Fibroblast of the aortic adventitia (primary cell): ENCODE measurements at regions not wholly inside any gene's neighbourhood (a gene's known extent, or its start where the extent isn't known, plus 50 kb on each side); places are given as distances from the start of the nearest gene placed in this dataset.

Experiments used
- DNase-seq: peaks from one replicate; pipeline ENCODE4 v3.0.0-alpha.2; 2010; ENCODE audit warnings: low read depth
- H3K4me3 ChIP-seq: 2 replicates; pipeline ENCODE4 v1.5.1; 2011; ENCODE audit warnings: low read depth, mild to moderate bottlenecking, control low read depth, low read length, moderate library complexity
- CTCF ChIP-seq: IDR thresholded peaks from 2 replicates; pipeline ENCODE4 v1.5.1; 2011; ENCODE audit warnings: mild to moderate bottlenecking, low read length, control low read depth, inconsistent platforms; ENCODE audit not compliant: insufficient read depth

- no peak for TF ChIP-seq CTCF
- H3K4me3 ChIP-seq = no peak overlapping the region
- no peak for DNase-seq
These were observed 210.0 kb downstream of the IRS2 start for GRCh38 chr13:109576331-109576813.

GRCh38 chr13:109575821-109576220, 210.6 kb downstream of the IRS2 start:
- no peak for DNase-seq
- TF ChIP-seq CTCF = no peak
- no peak overlapping the region for H3K4me3 ChIP-seq

- DNase-seq = no peak
- TF ChIP-seq CTCF = no peak
- no peak overlapping the region for H3K4me3 ChIP-seq
These were observed 214.0 kb downstream of the IRS2 start for GRCh38 chr13:109572389-109572788.

GRCh38 chr13:109569958-109570711, 216.2 kb downstream of the IRS2 start:
- no peak overlapping the region for H3K4me3 ChIP-seq
- TF ChIP-seq CTCF = no peak
- no peak for DNase-seq

- H3K4me3 ChIP-seq = no peak overlapping the region
- TF ChIP-seq CTCF = no peak
- DNase-seq = no peak
These were observed 218.0 kb downstream of the IRS2 start for GRCh38 chr13:109568339-109568818.

GRCh38 chr13:109567315-109567714, 219.1 kb downstream of the IRS2 start:
- no peak for DNase-seq
- no peak for TF ChIP-seq CTCF
- H3K4me3 ChIP-seq = no peak overlapping the region
